Superior temporal gyrus (tissue), 1 donor: ENCODE measurements at regions not wholly inside any gene's neighbourhood (a gene's known extent, or its start where the extent isn't known, plus 50 kb on each side); places are given as distances from the start of the nearest gene placed in this dataset.
A peak's percentile ranks its signal among the peaks of the same experiment; 100 is the strongest.
"Not testable (repeated sequence)": the region's sequence is repeated elsewhere in the genome, so short reads cannot be mapped to it uniquely, and the experiment has no call there.

Experiments used
- DNase-seq: peaks from one replicate; pipeline ENCODE4 v3.0.0-alpha.2; 2016; ENCODE audit errors: extremely low spot score

DNA sequence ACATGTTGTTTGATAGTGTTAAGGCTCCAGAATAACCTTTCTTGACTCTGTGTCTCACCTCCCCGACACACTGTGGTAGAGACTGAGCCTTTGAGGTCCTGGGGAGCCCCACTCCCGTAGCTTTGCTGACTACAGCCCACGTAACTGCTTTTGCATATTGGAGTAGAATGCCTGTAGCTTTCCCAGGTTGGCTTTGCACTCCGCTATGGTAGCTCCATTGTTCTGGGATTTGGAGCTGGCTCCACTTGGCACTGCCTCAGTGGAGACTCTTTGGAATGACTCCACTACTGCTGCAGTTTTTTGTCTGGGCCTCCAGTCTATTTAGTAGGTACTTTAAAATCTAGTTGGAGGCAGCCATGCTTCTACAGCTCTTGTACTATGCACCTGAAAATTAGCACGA is 56.2 kb upstream of the ANXA1 start:
- DNase-seq = no peak

GRCh38 chr9:73093740-73094379 is 57.8 kb upstream of the ANXA1 start:
- no peak for DNase-seq

DNA sequence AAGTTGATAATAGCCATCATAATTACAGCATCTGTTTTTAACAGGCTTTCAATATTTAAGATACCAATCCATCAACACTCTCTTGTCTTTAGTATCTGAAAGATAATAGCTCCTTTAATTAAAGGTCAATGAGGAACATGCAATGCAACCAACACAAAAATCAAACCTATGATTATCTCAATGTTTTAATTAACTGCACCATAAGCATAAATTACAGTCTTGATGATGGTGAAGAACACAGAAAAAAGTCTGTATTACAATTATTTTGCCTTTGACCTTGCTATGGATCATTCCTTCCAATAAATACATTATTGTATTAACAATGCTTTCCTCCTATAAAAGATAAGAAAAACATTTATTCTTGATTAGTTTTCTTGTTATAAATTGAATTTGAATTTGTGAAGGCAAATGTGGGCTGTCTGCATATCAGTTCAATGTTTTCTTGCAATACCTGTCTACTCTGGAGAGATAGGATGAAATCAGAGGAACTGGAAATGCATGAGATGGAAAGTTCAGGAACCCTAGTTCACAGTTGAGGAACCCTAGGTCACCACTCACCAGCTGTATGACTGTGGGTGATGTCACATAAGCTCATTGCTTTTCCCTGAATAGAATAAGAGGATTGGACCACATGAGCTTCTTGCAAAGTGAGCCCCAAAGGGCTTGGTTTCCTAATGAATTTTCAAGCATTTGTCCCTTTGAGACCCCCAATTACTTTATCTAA is 58.5 kb upstream of the ANXA1 start:
- no peak for DNase-seq

DNA sequence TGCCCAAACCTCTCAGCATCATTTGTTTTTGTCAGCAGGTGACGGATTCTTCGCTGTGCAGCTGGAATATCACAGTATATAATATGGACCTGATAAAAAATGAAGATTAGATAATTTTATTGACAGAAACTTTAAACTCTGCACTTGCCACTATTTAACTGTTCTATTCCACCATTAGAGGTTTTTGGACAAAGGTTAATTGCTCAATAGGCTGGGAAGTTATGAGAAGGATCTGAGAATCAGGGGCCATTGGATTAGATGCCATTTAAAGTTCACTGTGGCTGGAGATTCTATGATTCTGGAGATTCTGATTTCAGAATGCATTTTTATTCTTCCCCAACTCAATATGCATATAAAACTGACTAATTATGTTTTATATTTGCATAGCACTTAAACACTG is 59.8 kb upstream of the ANXA1 start:
- DNase-seq = no peak

GRCh38 chr9:73090214-73090613 is 61.5 kb upstream of the ANXA1 start:
- DNase-seq = no peak

GRCh38 chr9:73089304-73089985 is 62.2 kb upstream of the ANXA1 start:
- no peak for DNase-seq

DNA sequence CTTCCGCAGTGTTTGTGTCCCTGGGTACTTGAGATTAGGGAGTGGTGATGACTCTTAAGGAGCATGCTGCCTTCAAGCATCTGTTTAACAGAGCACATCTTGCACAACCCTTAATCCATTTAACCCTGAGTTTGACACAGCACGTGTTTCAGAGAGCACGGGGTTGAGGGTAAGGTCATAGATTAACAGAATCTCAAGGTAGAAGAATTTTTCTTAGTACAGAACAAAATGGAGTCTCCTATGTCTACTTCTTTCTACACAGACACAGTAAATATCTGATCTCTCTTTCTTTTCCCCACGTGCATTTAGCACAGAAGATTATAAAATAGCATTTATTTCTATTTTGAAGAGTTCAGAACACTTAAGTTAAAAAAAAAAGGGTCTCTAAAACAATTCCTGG is 63.8 kb upstream of the ANXA1 start:
- not testable (repeated sequence) for DNase-seq

DNA sequence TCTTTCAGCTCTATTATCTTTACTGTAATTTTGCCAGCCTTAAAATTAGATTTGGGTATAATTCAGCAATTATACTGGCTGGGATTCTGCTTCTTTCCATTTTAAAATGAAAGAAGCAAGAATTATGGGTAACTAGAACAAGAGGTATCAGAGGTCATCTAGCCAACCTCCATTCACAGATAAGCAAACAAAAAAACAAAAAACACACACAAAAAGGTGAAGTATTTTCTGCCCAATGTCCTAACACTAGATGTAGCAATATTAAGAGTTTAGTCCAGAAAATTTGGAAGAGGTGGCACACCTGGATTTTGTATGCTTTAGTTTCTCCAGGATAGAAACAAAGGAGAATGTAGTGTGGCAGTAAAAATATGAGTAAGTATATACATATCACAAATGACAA is 68.1 kb upstream of the ANXA1 start:
- DNase-seq = no peak

- peak; percentile 85 for DNase-seq
These were observed 69.5 kb upstream of the ANXA1 start for GRCh38 chr9:73081979-73082657.

DNA sequence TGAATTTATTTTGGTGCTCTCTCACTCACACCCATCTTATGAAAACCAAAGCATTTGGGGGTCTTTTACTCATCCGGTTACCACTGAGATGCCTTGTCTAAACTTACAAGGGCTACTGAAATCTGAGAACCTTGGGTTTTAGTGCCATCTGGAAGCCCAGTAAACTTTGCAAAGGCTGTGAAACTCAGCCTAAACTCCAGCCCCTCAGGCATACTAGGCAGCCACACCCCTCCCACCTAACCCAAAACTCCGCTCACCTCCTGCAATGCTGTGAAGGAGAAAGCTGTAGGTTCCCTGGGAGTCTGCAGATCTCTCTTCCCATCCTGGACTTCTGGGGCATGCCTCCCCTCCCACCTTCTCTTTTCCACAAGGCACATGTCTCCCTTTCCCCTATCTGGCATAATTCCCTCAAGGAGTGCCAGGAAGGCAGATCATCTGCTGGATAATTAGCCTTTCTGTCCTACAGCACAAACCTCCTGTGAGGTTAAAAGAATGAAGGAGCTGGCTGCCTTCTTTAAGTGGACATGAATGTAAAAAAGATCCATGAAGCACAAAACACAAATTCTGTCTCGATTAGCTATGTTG is 71.5 kb upstream of the ANXA1 start:
- no peak for DNase-seq

DNA sequence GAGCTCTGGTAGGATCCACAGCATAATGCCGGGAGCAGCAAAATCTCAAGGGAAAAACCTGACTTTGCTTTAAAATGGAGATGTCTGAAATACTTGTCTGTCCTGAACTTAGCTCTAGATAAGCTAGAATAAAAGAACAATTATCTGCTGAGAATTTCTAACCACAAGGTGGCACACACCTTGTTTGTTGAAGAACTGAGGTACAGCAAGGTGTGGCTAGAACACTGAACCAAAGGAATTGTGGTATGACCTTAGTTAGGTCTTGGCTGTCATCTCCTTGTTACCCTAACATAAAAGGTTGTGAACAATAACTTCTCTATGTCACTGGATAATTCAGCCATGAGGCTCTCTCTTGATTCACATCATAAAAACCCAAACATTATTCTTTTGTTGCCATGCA is 72.3 kb upstream of the ANXA1 start:
- DNase-seq = no peak

GRCh38 chr9:73077625-73078030 is 74.0 kb upstream of the ANXA1 start:
- DNase-seq = no peak

- DNase-seq = no peak
These were observed 74.7 kb upstream of the ANXA1 start for GRCh38 chr9:73076970-73077369.

GRCh38 chr9:73074176-73074708 is 77.4 kb upstream of the ANXA1 start:
- no peak for DNase-seq

DNA sequence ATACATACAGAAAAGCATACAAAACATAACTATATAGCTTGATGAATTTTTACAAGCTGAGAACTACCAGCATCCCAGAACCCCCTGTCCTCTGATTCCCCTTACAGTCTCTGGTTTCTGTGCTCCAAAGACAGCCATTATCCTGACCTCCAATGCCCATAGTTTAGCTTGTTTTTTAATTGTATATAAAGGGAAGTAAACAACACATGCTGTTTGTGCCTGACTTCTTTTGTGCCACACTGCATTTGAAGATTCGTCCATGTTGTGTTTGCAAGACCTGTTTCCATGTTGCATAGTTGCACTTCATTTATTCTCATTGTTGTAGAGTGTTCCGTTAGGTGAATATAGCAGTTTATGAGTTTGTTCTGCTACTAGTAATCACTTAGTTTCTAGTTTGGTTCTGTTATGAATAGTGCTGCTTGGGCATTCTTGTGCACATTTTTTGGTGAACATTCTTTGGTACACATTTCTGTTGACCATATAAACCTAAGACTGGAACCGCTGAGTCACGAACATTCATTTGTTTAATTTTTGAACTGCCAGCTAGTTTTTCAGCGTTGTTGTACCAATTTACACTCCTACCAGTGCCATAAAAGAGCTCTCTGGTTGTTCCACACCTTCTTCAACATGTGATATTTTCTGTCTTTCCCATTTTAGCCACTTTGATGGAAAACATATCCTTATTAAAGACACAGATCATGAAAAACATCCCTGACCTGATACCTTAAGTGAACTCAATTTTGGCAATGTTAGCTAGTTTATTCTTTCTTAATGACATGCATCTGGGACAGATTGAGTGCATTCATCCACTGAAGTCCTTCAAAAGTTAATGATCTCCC is 78.1 kb upstream of the ANXA1 start:
- DNase-seq = no peak

DNA sequence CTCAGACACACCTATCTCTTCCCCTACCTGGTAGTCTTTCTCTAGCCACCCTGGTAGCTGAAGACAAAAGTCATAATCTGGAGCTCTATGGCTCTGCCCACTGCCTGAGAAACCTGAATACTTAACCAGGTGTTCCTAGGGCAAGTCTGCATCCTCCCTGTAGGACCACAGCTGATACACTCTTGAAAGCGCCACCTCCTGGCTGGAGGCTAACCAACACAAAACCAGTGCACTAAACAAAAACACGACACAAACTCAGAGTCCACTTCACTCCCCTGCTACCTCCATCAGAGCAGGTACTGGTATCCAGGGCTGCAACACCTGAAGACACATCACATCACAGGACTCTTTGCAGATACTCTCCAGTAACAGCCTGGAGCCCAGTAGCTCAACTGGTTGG is 84.6 kb upstream of the ANXA1 start:
- no peak for DNase-seq

- DNase-seq = no peak
These were observed 86.2 kb upstream of the ANXA1 start for GRCh38 chr9:73065439-73065838.

DNA sequence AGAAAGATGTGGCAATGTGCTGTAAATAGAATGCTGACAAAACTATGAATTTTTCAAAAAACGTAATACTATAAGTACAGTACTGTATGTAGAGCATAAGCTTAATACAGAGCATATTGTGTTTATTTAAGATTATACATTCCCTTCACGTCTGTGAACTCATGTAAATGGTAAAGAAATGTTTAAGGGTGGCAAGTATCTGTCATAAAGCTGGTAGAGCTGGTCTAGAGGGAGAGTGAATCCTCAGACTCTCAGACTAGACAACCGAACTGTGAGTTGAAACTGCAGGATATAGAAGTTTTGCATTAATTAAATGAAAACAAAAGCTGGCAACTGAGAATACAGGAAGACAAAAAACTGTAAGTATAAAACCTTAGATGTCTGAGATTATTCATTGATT is 87.3 kb upstream of the ANXA1 start:
- no peak for DNase-seq

DNA sequence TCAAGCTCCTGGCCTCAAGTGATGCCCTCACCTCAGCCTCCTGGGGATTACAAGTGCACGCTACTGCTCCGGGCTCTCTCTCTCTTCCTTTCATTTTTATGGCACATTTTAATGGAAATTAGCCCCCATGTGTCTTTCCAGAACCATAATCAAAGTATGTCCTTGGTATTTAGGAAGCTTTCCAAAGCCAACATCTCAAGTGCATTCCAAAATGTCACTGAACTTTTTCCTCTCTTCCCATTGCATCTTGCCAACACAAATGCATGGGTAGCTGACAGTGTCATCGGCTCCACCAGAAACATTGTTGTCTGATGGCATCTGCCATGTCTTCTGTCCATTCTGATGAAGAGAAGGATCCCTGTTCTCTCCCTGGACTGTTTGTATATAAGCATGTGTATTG is 90.5 kb upstream of the ANXA1 start:
- no peak for DNase-seq

DNA sequence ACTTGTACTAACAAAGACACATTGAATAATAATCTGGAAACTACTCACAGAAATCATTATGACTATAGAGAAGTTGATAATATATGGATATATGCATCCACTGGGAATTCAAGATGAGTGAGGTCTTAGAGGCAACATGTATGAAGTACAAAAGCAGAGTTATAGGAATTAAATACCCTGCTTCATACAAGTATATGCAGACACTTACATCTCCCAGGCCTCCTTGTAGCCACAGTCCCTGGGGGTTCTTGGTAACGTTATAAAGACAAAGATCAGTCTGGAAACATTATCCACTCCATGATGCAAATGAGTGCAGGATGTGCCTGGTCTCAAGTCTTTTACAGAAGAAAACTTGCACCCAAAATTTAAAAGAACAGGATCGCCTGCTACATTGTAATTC is 92.4 kb upstream of the ANXA1 start:
- DNase-seq = no peak

- DNase-seq = no peak
These were observed 95.4 kb upstream of the ANXA1 start for GRCh38 chr9:73056245-73056644.
